Mucosa of rectum (tissue), 2 donors: ENCODE measurements at regions not wholly inside any gene's neighbourhood (a gene's known extent, or its start where the extent isn't known, plus 50 kb on each side); places are given as distances from the start of the nearest gene placed in this dataset.
A peak's percentile ranks its signal among the peaks of the same experiment; 100 is the strongest.

Experiments used
- H3K27ac ChIP-seq, 2 donors: one replicate each; pipeline ENCODE4 v1.7.0; 2013; ENCODE audit warnings: inconsistent platforms in 2 of 2, low read depth in 2 of 2, low read length in 2 of 2
- H3K27me3 ChIP-seq, 2 donors: one replicate each; pipeline ENCODE4 v1.7.0; 2013; ENCODE audit warnings: low read length in 2 of 2; ENCODE audit not compliant: control insufficient read depth in 2 of 2, insufficient read depth in 2 of 2
- H3K36me3 ChIP-seq, 2 donors: one replicate each; pipeline ENCODE4 v1.7.0; 2013; ENCODE audit warnings: low read length in 2 of 2; ENCODE audit not compliant: control insufficient read depth in 2 of 2, insufficient read depth in 2 of 2
- H3K4me1 ChIP-seq, 2 donors: one replicate each; pipeline ENCODE4 v1.7.0; 2013; ENCODE audit warnings: low read length in 2 of 2, mild to moderate bottlenecking in 1 of 2; ENCODE audit not compliant: control insufficient read depth in 2 of 2, insufficient read depth in 2 of 2
- H3K4me3 ChIP-seq, 2 donors: one replicate each; pipeline ENCODE4 v1.7.0; 2013; ENCODE audit warnings: low read length in 2 of 2
- H3K9ac ChIP-seq, 2 donors: one replicate each; pipeline ENCODE4 v1.7.0; 2013; ENCODE audit warnings: low read length in 2 of 2, low read depth in 1 of 2, mild to moderate bottlenecking in 1 of 2
- H3K9me3 ChIP-seq, 2 donors: one replicate each; pipeline ENCODE4 v1.7.0; 2013; ENCODE audit warnings: low read length in 2 of 2; ENCODE audit not compliant: control insufficient read depth in 2 of 2
- donor health status: healthy.
- donor health status: Normal muscosa, but diverticular disease.

GRCh38 chr5:39775797-39776365 is 351.1 kb upstream of the DAB2 start:
- H3K27me3 ChIP-seq, result no peaks in the 10 kb centered on the region

GRCh38 chr5:39775086-39775796 is 350.5 kb upstream of the DAB2 start:
- no peak overlapping the region for H3K9ac ChIP-seq
- no peak overlapping the region for H3K27ac ChIP-seq
- no peak overlapping the region for H3K4me3 ChIP-seq
- H3K36me3 ChIP-seq, result no peaks in the 10 kb centered on the region
- H3K27me3 ChIP-seq, result no peaks in the 10 kb centered on the region
- H3K9me3 ChIP-seq, result no peaks in the 10 kb centered on the region
- no peaks in the 10 kb centered on the region for H3K4me1 ChIP-seq

More at GRCh38 chr5:39775797-39776365, 351.1 kb upstream of the DAB2 start:
- Histone ChIP-seq H3K9me3 (no peaks in the 10 kb centered on the region), H3K9ac (no peak overlapping the region), H3K4me3 (no peak overlapping the region), H3K4me1 (no peaks in the 10 kb centered on the region), H3K36me3 (no peaks in the 10 kb centered on the region), H3K27ac (no peak overlapping the region)

GRCh38 chr5:39774605-39775004 is 349.8 kb upstream of the DAB2 start:
- H3K27me3 ChIP-seq, result no peaks in the 10 kb centered on the region
- no peaks in the 10 kb centered on the region for H3K4me1 ChIP-seq
- no peak overlapping the region for H3K9ac ChIP-seq
- no peaks in the 10 kb centered on the region for H3K9me3 ChIP-seq
- no peaks in the 10 kb centered on the region for H3K36me3 ChIP-seq
- no peak overlapping the region for H3K4me3 ChIP-seq
- no peak overlapping the region for H3K27ac ChIP-seq

GRCh38 chr5:39772307-39772706 is 347.5 kb upstream of the DAB2 start:
- no peaks in the 10 kb centered on the region for H3K36me3 ChIP-seq
- no peak overlapping the region for H3K9ac ChIP-seq
- H3K4me1 ChIP-seq, result no peaks in the 10 kb centered on the region
- no peak overlapping the region for H3K27ac ChIP-seq
- H3K9me3 ChIP-seq, result no peaks in the 10 kb centered on the region
- H3K4me3 ChIP-seq, result no peak overlapping the region
- no peaks in the 10 kb centered on the region for H3K27me3 ChIP-seq

GRCh38 chr5:39767916-39768315 is 343.1 kb upstream of the DAB2 start:
- H3K27ac ChIP-seq, result no peak overlapping the region
- H3K27me3 ChIP-seq, result no peaks in the 10 kb centered on the region
- H3K36me3 ChIP-seq, result no peaks in the 10 kb centered on the region
- H3K4me3 ChIP-seq, result no peak overlapping the region
- H3K9ac ChIP-seq, result no peak overlapping the region
- H3K9me3 ChIP-seq, result peaks cover 0 to 2% of the 10 kb centered on the region in 2 donors
- no peaks in the 10 kb centered on the region for H3K4me1 ChIP-seq

- Histone ChIP-seq H3K36me3 (no peaks in the 10 kb centered on the region), H3K27ac (no peak overlapping the region)
Measured at GRCh38 chr5:39765366-39765765, 340.6 kb upstream of the DAB2 start.

GRCh38 chr5:39762761-39763160 is 338.0 kb upstream of the DAB2 start:
- H3K36me3 ChIP-seq, result no peaks in the 10 kb centered on the region
- H3K4me1 ChIP-seq, result no peaks in the 10 kb centered on the region
- peaks cover 0 to 2% of the 10 kb centered on the region in 2 donors for H3K9me3 ChIP-seq
- H3K27ac ChIP-seq, result no peak overlapping the region
- no peak overlapping the region for H3K4me3 ChIP-seq
- H3K27me3 ChIP-seq, result no peaks in the 10 kb centered on the region
- no peak overlapping the region for H3K9ac ChIP-seq

More at GRCh38 chr5:39765366-39765765, 340.6 kb upstream of the DAB2 start:
- no peaks in the 10 kb centered on the region for H3K27me3 ChIP-seq
- H3K9me3 ChIP-seq, result peaks cover 0 to 2% of the 10 kb centered on the region in 2 donors
- H3K4me1 ChIP-seq, result no peaks in the 10 kb centered on the region
- H3K9ac ChIP-seq, result no peak overlapping the region
- H3K4me3 ChIP-seq, result no peak overlapping the region

GRCh38 chr5:39761199-39761950 is 336.6 kb upstream of the DAB2 start:
- Histone ChIP-seq H3K4me1 (no peaks in the 10 kb centered on the region), H3K9ac (no peak overlapping the region), H3K27ac (peak overlapping the region in 1 of 2 donors; percentile 37), H3K9me3 (peaks cover 0 to 2% of the 10 kb centered on the region in 2 donors), H3K36me3 (no peaks in the 10 kb centered on the region), H3K27me3 (no peaks in the 10 kb centered on the region), H3K4me3 (no peak overlapping the region)

GRCh38 chr5:39760385-39761198 is 335.8 kb upstream of the DAB2 start:
- Histone ChIP-seq H3K27ac (peak overlapping the region; percentile 7 to 55), H3K9me3 (peaks cover 0 to 2% of the 10 kb centered on the region in 2 donors), H3K4me3 (no peak overlapping the region), H3K27me3 (no peaks in the 10 kb centered on the region), H3K9ac (no peak overlapping the region), H3K4me1 (no peaks in the 10 kb centered on the region), H3K36me3 (no peaks in the 10 kb centered on the region)
